ENCODE measurements at regions not wholly inside any gene's neighbourhood (a gene's known extent, or its start where the extent isn't known, plus 50 kb on each side); places are given as distances from the start of the nearest gene placed in this dataset.

DNA sequence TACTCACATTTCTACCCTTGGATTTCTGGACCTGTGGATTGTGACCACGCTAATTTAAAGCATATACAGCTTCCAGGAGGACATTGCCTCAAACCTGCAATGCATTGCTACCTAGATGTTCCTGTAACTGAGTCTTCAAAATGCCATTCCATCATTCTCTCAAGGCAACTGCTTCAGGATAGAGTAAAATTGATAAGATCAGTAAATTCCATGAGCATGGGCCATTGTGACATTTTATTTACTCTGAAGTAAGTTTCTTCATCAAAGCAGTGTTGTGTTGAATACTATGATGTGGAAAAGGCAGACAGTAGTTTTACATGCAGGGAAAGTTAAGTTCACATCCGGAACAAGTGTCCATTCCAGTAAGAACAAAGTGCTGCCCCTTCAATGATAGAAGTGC, 991.0 kb downstream of the ARAP2 start:
- TF ChIP-seq, protein P1, sequence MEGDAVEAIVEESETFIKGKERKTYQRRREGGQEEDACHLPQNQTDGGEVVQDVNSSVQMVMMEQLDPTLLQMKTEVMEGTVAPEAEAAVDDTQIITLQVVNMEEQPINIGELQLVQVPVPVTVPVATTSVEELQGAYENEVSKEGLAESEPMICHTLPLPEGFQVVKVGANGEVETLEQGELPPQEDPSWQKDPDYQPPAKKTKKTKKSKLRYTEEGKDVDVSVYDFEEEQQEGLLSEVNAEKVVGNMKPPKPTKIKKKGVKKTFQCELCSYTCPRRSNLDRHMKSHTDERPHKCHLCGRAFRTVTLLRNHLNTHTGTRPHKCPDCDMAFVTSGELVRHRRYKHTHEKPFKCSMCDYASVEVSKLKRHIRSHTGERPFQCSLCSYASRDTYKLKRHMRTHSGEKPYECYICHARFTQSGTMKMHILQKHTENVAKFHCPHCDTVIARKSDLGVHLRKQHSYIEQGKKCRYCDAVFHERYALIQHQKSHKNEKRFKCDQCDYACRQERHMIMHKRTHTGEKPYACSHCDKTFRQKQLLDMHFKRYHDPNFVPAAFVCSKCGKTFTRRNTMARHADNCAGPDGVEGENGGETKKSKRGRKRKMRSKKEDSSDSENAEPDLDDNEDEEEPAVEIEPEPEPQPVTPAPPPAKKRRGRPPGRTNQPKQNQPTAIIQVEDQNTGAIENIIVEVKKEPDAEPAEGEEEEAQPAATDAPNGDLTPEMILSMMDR (IDR thresholded peaks at IDR 0.05): no peak
- no peak for TF ChIP-seq POLR2A (IDR thresholded peaks at IDR 0.05)

Measured in adrenal gland (tissue), 5 donors.